SK-N-SH (cell line): ENCODE measurements at regions not wholly inside any gene's neighbourhood (a gene's known extent, or its start where the extent isn't known, plus 50 kb on each side); places are given as distances from the start of the nearest gene placed in this dataset.

ENCODE experiments used
- CTCF ChIA-PET: fragments of 300-600, 350-600 bp; formaldehyde crosslinking; extraction: SDS; loops from one replicate; lab custom pipeline; 2021; lab: Yijun Ruan, JAX
- POLR2A ChIA-PET: fragments of 350-600 bp; sonication (Branson Sonifier 250); formaldehyde crosslinking; extraction: SDS; loops from one replicate; lab custom pipeline; 2020; ENCODE audit warnings: antibody characterized with exemption, inconsistent platforms; lab: Yijun Ruan, JAX
- DNase-seq: peaks from one replicate; pipeline ENCODE4 v3.0.0; 2012
- H2AFZ ChIP-seq: fragments of 200-600 bp; sonication (generic); 2 replicates; pipeline ENCODE4 v1.8.1; 2016; ENCODE audit warnings: antibody characterized with exemption, mild to moderate bottlenecking, low read depth
- H3F3A ChIP-seq: fragments of 200-600 bp; sonication (generic); replicated peaks from 2 replicates; pipeline ENCODE3; 2016; ENCODE audit warnings: antibody characterized with exemption, mild to moderate bottlenecking; ENCODE audit not compliant: insufficient read depth
- H3K27ac ChIP-seq, 2 experiments: fragments of 200-500 bp in 1 of 2; fragments of 200-600 bp in 1 of 2; sonication (Bioruptor generic) in 1 of 2; sonication (generic), shearing (Covaris generic) in 1 of 2; 2 replicates each; pipeline versions ENCODE4 v1.5.1 to v1.6.1; 2014 to 2016; ENCODE audit warnings: low read depth in 2 of 2, inconsistent platforms in 1 of 2, low read length in 1 of 2, mild to moderate bottlenecking in 1 of 2, mixed read lengths in 1 of 2
- H3K27me3 ChIP-seq: fragments of 200-600 bp; sonication (generic), shearing (Covaris generic); 2 replicates; pipeline ENCODE4 v1.6.1; 2016; ENCODE audit warnings: mixed run types; ENCODE audit not compliant: insufficient read depth
- H3K36me3 ChIP-seq, 2 experiments: fragments of 200-500 bp in 1 of 2; fragments of 200-600 bp in 1 of 2; sonication (Bioruptor generic) in 1 of 2; sonication (generic) in 1 of 2; replicated peaks in 1 of 2; 2 replicates each; pipeline versions ENCODE3 to v1.5.1; 2014 to 2016; ENCODE audit warnings: low read length in 1 of 2, mild to moderate bottlenecking in 1 of 2; ENCODE audit not compliant: insufficient read depth in 2 of 2, control insufficient read depth in 1 of 2
- H3K4me1 ChIP-seq, 2 experiments: fragments of 200-500 bp in 1 of 2; fragments of 200-600 bp in 1 of 2; sonication (Bioruptor generic) in 1 of 2; sonication (generic), shearing (Covaris generic) in 1 of 2; 2 replicates each; pipeline versions ENCODE4 v1.5.1 to v1.6.1; 2014 to 2016; ENCODE audit warnings: low read depth in 1 of 2, low read length in 1 of 2, mixed run types in 1 of 2; ENCODE audit not compliant: insufficient read depth in 2 of 2, control insufficient read depth in 1 of 2
- H3K4me2 ChIP-seq: fragments of 200-600 bp; sonication (generic), shearing (Covaris generic); 2 replicates; pipeline ENCODE4 v1.6.1; 2017; ENCODE audit warnings: mixed run types
- H3K4me3 ChIP-seq, 2 experiments: fragments of 200-500 bp in 1 of 2; fragments of 200-600 bp in 1 of 2; sonication (Bioruptor generic) in 1 of 2; sonication (generic), shearing (Covaris generic) in 1 of 2; 2 replicates each; pipeline versions ENCODE4 v1.5.1 to v1.8.1; 2014 to 2016; ENCODE audit warnings: low read depth in 2 of 2, inconsistent platforms in 1 of 2, low read length in 1 of 2, mild to moderate bottlenecking in 1 of 2, mixed read lengths in 1 of 2, moderate library complexity in 1 of 2
- H3K79me2 ChIP-seq: fragments of 200-600 bp; sonication (generic); 2 replicates; pipeline ENCODE4 v1.8.1; 2017; ENCODE audit warnings: mild to moderate bottlenecking; ENCODE audit not compliant: insufficient read depth
- H3K9ac ChIP-seq: fragments of 200-600 bp; sonication (generic); 2 replicates; pipeline ENCODE4 v1.6.1; 2017; ENCODE audit warnings: mixed run types
- H3K9me2 ChIP-seq: fragments of 200-600 bp; sonication (generic); 2 replicates; pipeline ENCODE4 v1.6.1; 2017; ENCODE audit warnings: mixed run types
- H3K9me3 ChIP-seq: fragments of 200-600 bp; sonication (generic); 2 replicates; pipeline ENCODE4 v1.6.1; 2017; ENCODE audit warnings: mixed run types, mild to moderate bottlenecking, moderate library complexity
- H4K20me1 ChIP-seq: fragments of 200-600 bp; sonication (generic); 2 replicates; pipeline ENCODE4 v1.6.1; 2017; ENCODE audit warnings: mild to moderate bottlenecking, mixed run types; ENCODE audit not compliant: insufficient read depth
- CHD2 ChIP-seq: fragments of 150-350 bp; IDR thresholded peaks from 2 replicates; pipeline ENCODE4 v1.6.1; 2018; ENCODE audit warnings: low read length; ENCODE audit not compliant: partially characterized antibody
- CTCF ChIP-seq: fragments of 200-600 bp; sonication (generic); IDR thresholded peaks from 2 replicates; pipeline ENCODE4 v1.6.1; 2017; ENCODE audit warnings: antibody characterized with exemption, mild to moderate bottlenecking, moderate library complexity
- ELF1 ChIP-seq: IDR thresholded peaks from 2 replicates; pipeline ENCODE4 v1.4.0; 2012
- EP300 ChIP-seq, 2 experiments: IDR thresholded peaks; 2 replicates each; pipeline versions ENCODE4 v1.4.0 to v1.6.1; 2012; ENCODE audit warnings: borderline replicate concordance in 1 of 2, low read depth in 1 of 2, low read length in 1 of 2
- FOXM1 ChIP-seq: IDR thresholded peaks from 2 replicates; pipeline ENCODE4 v1.4.0; 2012; ENCODE audit warnings: low read depth, mild to moderate bottlenecking
- GATA2 ChIP-seq: sonication (generic); formaldehyde crosslinking; IDR thresholded peaks from 2 replicates; pipeline ENCODE4 v1.5.0; 2020; ENCODE audit warnings: mild to moderate bottlenecking, missing genetic modification reagents
- IRF3 ChIP-seq: fragments of 150-350 bp; IDR thresholded peaks from 2 replicates; pipeline ENCODE4 v1.6.1; 2016; ENCODE audit warnings: mild to moderate bottlenecking, low read depth, low read length
- MAX ChIP-seq: IDR thresholded peaks from 2 replicates; pipeline ENCODE4 v1.4.0; 2012; ENCODE audit warnings: low read depth
- MEF2A ChIP-seq: IDR thresholded peaks from 2 replicates; pipeline ENCODE4 v1.4.0; 2012; ENCODE audit warnings: low read depth, borderline replicate concordance
- MXI1 ChIP-seq: IDR thresholded peaks from 2 replicates; pipeline ENCODE4 v1.6.1; 2012; ENCODE audit warnings: mild to moderate bottlenecking, low read depth, low read length, improper control_type of control experiment
- NFIC ChIP-seq: IDR thresholded peaks from 2 replicates; pipeline ENCODE4 v1.4.0; 2012; ENCODE audit warnings: borderline replicate concordance
- NRF1 ChIP-seq: IDR thresholded peaks from 2 replicates; pipeline ENCODE4 v1.6.1; 2012; ENCODE audit warnings: low read depth, mild to moderate bottlenecking, low read length
- POLR2AphosphoS5 ChIP-seq: IDR thresholded peaks from 2 replicates; pipeline ENCODE4 v1.6.1; 2012; ENCODE audit warnings: low read depth, low read length
- RAD21 ChIP-seq: IDR thresholded peaks from 2 replicates; pipeline ENCODE4 v1.6.1; 2012; ENCODE audit warnings: mild to moderate bottlenecking, low read length
- RXRA ChIP-seq: IDR thresholded peaks from 2 replicates; pipeline ENCODE4 v1.4.0; 2012; ENCODE audit warnings: low read depth, mild to moderate bottlenecking, borderline replicate concordance
- SIN3A ChIP-seq: IDR thresholded peaks from 2 replicates; pipeline ENCODE4 v1.6.1; 2012; ENCODE audit warnings: low read depth, mild to moderate bottlenecking, low read length, moderate library complexity, borderline replicate concordance
- TEAD4 ChIP-seq: IDR thresholded peaks from 2 replicates; pipeline ENCODE4 v1.4.0; 2012; ENCODE audit warnings: mild to moderate bottlenecking, borderline replicate concordance; ENCODE audit not compliant: insufficient read depth
- USF2 ChIP-seq: fragments of 150-350 bp; IDR thresholded peaks from 2 replicates; pipeline ENCODE4 v1.6.1; 2017; ENCODE audit warnings: antibody characterized with exemption, low read length, low read depth, borderline replicate concordance
- YY1 ChIP-seq: IDR thresholded peaks from 2 replicates; pipeline ENCODE4 v1.4.0; 2012; ENCODE audit warnings: low read depth, mild to moderate bottlenecking
- WGBS: methylation state at CpG from one replicate; pipeline ENCODE4 v1.1.6; 2017; ENCODE audit warnings: low lambda C conversion rate; 5-methylcytosine and 5-hydroxymethylcytosine counted together

GRCh38 chr3:104892044-104892443 is 474.7 kb upstream of the ALCAM start:
- no peak for DNase-seq
- CTCF ChIA-PET, result no interaction called here
- no peaks in the 10 kb centered on the region for H3K4me1 ChIP-seq
- no peak for TF ChIP-seq POLR2AphosphoS5
- no peak for TF ChIP-seq EP300 (IDR thresholded peaks at IDR 0.05; ENCODE audit: borderline replicate concordance in 1 of 2, low read depth in 1 of 2, low read length in 1 of 2)
- TF ChIP-seq IRF3, result no peak
- no peak for TF ChIP-seq MEF2A
- TF ChIP-seq MXI1, result no peak
- no peak for TF ChIP-seq ELF1
- no peak for TF ChIP-seq CHD2
- TF ChIP-seq TEAD4, result no peak
- TF ChIP-seq SIN3A, result no peak
- TF ChIP-seq CTCF, result no peak
- TF ChIP-seq GATA2, result no peak
- TF ChIP-seq MAX, result no peak
- TF ChIP-seq FOXM1, result no peak
- no peak for TF ChIP-seq NFIC
- TF ChIP-seq YY1, result no peak
- TF ChIP-seq RXRA, result no peak
- TF ChIP-seq RAD21, result no peak
- no peak for TF ChIP-seq NRF1
- no peak for TF ChIP-seq USF2
- POLR2A ChIA-PET, result no interaction called here
- H3K9ac ChIP-seq, result no peak overlapping the region
- no peaks in the 10 kb centered on the region for H3K27me3 ChIP-seq
- WGBS, result 77% methylated on average over 2 of the region's 2 CpGs
- no peaks in the 10 kb centered on the region for H3K9me3 ChIP-seq
- no peak overlapping the region for H2AFZ ChIP-seq
- H4K20me1 ChIP-seq, result no peaks in the 10 kb centered on the region
- no peaks in the 10 kb centered on the region for H3K79me2 ChIP-seq
- no peak overlapping the region for H3K4me2 ChIP-seq
- H3K36me3 ChIP-seq, result no peaks in the 10 kb centered on the region
- H3K27ac ChIP-seq, result no peak overlapping the region
- no peak overlapping the region for H3K4me3 ChIP-seq
- H3K9me2 ChIP-seq, result no peaks in the 10 kb centered on the region
- H3F3A ChIP-seq, result no peaks in the 10 kb centered on the region
